Putamen (tissue), 1 donor: ENCODE measurements at regions not wholly inside any gene's neighbourhood (a gene's known extent, or its start where the extent isn't known, plus 50 kb on each side); places are given as distances from the start of the nearest gene placed in this dataset.

Source experiments
- DNase-seq: peaks from one replicate; pipeline ENCODE4 v3.0.0-alpha.2; 2016; ENCODE audit warnings: low spot score

- DNase-seq: no peak
Observed at GRCh38 chr15:46251903-46252302, 617.1 kb downstream of the SQOR start.

GRCh38 chr15:46258056-46258455, 623.2 kb downstream of the SQOR start:
- DNase-seq: no peak

- no peak for DNase-seq
Observed at GRCh38 chr15:46260937-46261336, 626.1 kb downstream of the SQOR start.

- no peak for DNase-seq
Observed at GRCh38 chr15:46265664-46266347, 631.0 kb downstream of the SQOR start.

GRCh38 chr15:46266661-46267060, 631.8 kb downstream of the SQOR start:
- DNase-seq: no peak

GRCh38 chr15:46270481-46271147, 635.8 kb downstream of the SQOR start:
- DNase-seq: no peak

- DNase-seq: no peak
Observed at GRCh38 chr15:46275701-46276100, 640.9 kb downstream of the SQOR start.

- DNase-seq: no peak
Observed at GRCh38 chr15:46277451-46277850, 642.6 kb downstream of the SQOR start.

- DNase-seq: peak; percentile 42
Observed at GRCh38 chr15:46278062-46278461, 643.2 kb downstream of the SQOR start.

GRCh38 chr15:46278486-46279090, 643.8 kb downstream of the SQOR start:
- DNase-seq: no peak

- DNase-seq: no peak
Observed at GRCh38 chr15:46280762-46281542, 646.1 kb downstream of the SQOR start.

GRCh38 chr15:46293550-46293949, 658.7 kb downstream of the SQOR start:
- DNase-seq: no peak

GRCh38 chr15:46296002-46296401, 661.2 kb downstream of the SQOR start:
- DNase-seq: no peak

GRCh38 chr15:46296797-46297196, 662.0 kb downstream of the SQOR start:
- no peak for DNase-seq

GRCh38 chr15:46297766-46298165, 662.9 kb downstream of the SQOR start:
- DNase-seq: no peak

- no peak for DNase-seq
Observed at GRCh38 chr15:46300716-46301115, 665.9 kb downstream of the SQOR start.

- no peak for DNase-seq
Observed at GRCh38 chr15:46301291-46301690, 666.5 kb downstream of the SQOR start.

- DNase-seq: no peak
Observed at GRCh38 chr15:46301826-46302225, 667.0 kb downstream of the SQOR start.

- DNase-seq: no peak
Observed at GRCh38 chr15:46304321-46304720, 669.5 kb downstream of the SQOR start.

GRCh38 chr15:46307746-46308145, 672.9 kb downstream of the SQOR start:
- DNase-seq: no peak

GRCh38 chr15:46309914-46310313, 675.1 kb downstream of the SQOR start:
- DNase-seq: no peak

- DNase-seq: peak; percentile 64
Observed at GRCh38 chr15:46312133-46312740, 677.4 kb downstream of the SQOR start.
